AG09309 (cell line): ENCODE measurements at regions not wholly inside any gene's neighbourhood (a gene's known extent, or its start where the extent isn't known, plus 50 kb on each side); places are given as distances from the start of the nearest gene placed in this dataset.

ENCODE experiments used
- DNase-seq: peaks from one replicate; pipeline ENCODE4 v3.0.0-alpha.2; 2010; ENCODE audit warnings: low read depth
- H3K4me3 ChIP-seq: 2 replicates; pipeline ENCODE4 v1.5.1; 2011; ENCODE audit warnings: mild to moderate bottlenecking, low read depth, low read length, moderate library complexity; ENCODE audit not compliant: control insufficient read depth
- CTCF ChIP-seq: IDR thresholded peaks from 2 replicates; pipeline ENCODE4 v1.5.1; 2011; ENCODE audit warnings: mild to moderate bottlenecking, low read depth, low read length, inconsistent platforms; ENCODE audit not compliant: insufficient read depth, control insufficient read depth; ENCODE audit errors: missing control alignments

GRCh38 chr9:118330191-118330986, 626.2 kb downstream of the TLR4 start:
- H3K4me3 ChIP-seq = no peak overlapping the region
- DNase-seq = no peak
- TF ChIP-seq CTCF = no peak

- no peak for TF ChIP-seq CTCF
- DNase-seq = no peak
- no peak overlapping the region for H3K4me3 ChIP-seq
Observed at GRCh38 chr9:118331622-118332045, 627.4 kb downstream of the TLR4 start.

- no peak overlapping the region for H3K4me3 ChIP-seq
- DNase-seq = no peak
- no peak for TF ChIP-seq CTCF
Observed at GRCh38 chr9:118336250-118336942, 632.2 kb downstream of the TLR4 start.

GRCh38 chr9:118336943-118337330, 632.7 kb downstream of the TLR4 start:
- no peak for DNase-seq
- TF ChIP-seq CTCF = no peak
- H3K4me3 ChIP-seq = no peak overlapping the region

GRCh38 chr9:118360036-118360435, 655.8 kb downstream of the TLR4 start:
- H3K4me3 ChIP-seq = no peak overlapping the region
- TF ChIP-seq CTCF = no peak
- no peak for DNase-seq

GRCh38 chr9:118362123-118362522, 657.9 kb downstream of the TLR4 start:
- H3K4me3 ChIP-seq = no peak overlapping the region
- DNase-seq = no peak
- TF ChIP-seq CTCF = no peak
